C4-2B (cell line): ENCODE measurements at regions not wholly inside any gene's neighbourhood (a gene's known extent, or its start where the extent isn't known, plus 50 kb on each side); places are given as distances from the start of the nearest gene placed in this dataset.

Source experiments
- CTCF ChIP-seq: fragments of 450-650 bp; conservative IDR thresholded peaks from 2 replicates; pipeline ENCODE4 v1.5.1; 2017; ENCODE audit warnings: mild to moderate bottlenecking
- ZFX ChIP-seq: fragments of 450-650 bp; IDR thresholded peaks from 2 replicates; pipeline ENCODE4 v1.6.1; 2017

- TF ChIP-seq CTCF (no peak), ZFX (no peak)
These were observed 77.8 kb upstream of the CCN6 start for GRCh38 chr6:111976139-111976538.
